PC-9 (cell line): ENCODE measurements at regions not wholly inside any gene's neighbourhood (a gene's known extent, or its start where the extent isn't known, plus 50 kb on each side); places are given as distances from the start of the nearest gene placed in this dataset.

Experiments used
- CTCF ChIP-seq: fragments of 200-600 bp; sonication (generic); conservative IDR thresholded peaks from 2 replicates; pipeline ENCODE4 v1.6.1; 2017; ENCODE audit warnings: mixed run types, antibody characterized with exemption, mild to moderate bottlenecking, moderate library complexity
- EZH2 ChIP-seq: fragments of 200-600 bp; sonication (generic); IDR thresholded peaks from 2 replicates; pipeline ENCODE4 v1.8.0; 2017; ENCODE audit warnings: antibody characterized with exemption, low read depth

- TF ChIP-seq CTCF: no peak
- no peak for TF ChIP-seq EZH2
Observed at GRCh38 chr5:133841831-133842750, 126.3 kb downstream of the C5orf15 start.
